Astrocyte of the cerebellum (primary cell): ENCODE measurements at regions not wholly inside any gene's neighbourhood (a gene's known extent, or its start where the extent isn't known, plus 50 kb on each side); places are given as distances from the start of the nearest gene placed in this dataset.

ENCODE experiments used
- DNase-seq: peaks from one replicate; pipeline ENCODE4 v3.0.0-alpha.2; 2011; ENCODE audit warnings: low read depth
- H3K4me3 ChIP-seq: 2 replicates; pipeline ENCODE4 v1.5.1; 2011; ENCODE audit warnings: mild to moderate bottlenecking, low read depth, low read length, moderate library complexity
- CTCF ChIP-seq: IDR thresholded peaks from 2 replicates; pipeline ENCODE4 v1.5.1; 2012; ENCODE audit warnings: low read length, low read depth, moderate library complexity, mild to moderate bottlenecking; ENCODE audit errors: missing control alignments
- in situ Hi-C: cut with HindIII; loops from 2 replicates; pipeline ENCODE4 v1.10.0; 2017; ENCODE audit warnings: low sequenced_read_pairs

- H3K4me3 ChIP-seq, result no peak overlapping the region
- no peak for DNase-seq
- in situ Hi-C loops, result no loop called here
- no peak for TF ChIP-seq CTCF
These were observed 134.8 kb downstream of the OAT start for GRCh38 chr10:124283949-124284250.

DNA sequence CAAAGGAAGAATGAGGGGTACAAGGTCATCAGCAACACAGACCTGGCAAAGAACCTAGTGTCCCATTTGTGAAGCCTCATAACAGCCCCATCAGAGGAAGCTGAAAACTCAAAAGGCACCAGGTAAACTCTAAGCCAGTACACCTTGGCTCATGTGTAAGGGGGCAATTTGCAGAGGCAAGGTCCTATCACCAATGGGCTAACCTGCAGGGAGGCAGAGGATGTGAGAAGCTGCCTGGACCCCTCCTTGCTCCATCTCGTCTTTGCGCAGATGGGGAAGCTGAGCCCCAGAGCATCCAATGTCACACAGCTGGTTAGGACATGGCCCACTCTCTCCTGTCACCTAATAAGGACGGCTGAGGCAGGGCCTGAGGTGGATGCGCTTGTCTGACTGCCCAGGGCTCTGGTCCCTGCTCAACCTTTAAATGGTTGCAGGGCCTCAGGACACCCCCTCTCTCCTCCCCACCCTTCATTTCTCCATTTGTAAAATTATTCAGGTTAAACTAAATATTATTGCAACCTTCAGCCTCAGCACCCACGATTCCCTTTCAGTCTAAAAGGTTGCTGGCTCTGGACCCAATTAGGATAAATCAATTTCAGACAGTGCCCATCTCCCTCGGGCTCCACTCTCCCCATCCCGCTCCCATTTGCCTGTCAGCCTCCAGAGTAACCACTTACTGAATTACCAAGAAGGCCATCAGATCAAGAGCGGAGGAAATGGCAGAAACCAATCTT, 135.3 kb downstream of the OAT start:
- TF ChIP-seq CTCF, result no peak
- H3K4me3 ChIP-seq, result no peak overlapping the region
- in situ Hi-C loops, result no loop called here
- no peak for DNase-seq

DNA sequence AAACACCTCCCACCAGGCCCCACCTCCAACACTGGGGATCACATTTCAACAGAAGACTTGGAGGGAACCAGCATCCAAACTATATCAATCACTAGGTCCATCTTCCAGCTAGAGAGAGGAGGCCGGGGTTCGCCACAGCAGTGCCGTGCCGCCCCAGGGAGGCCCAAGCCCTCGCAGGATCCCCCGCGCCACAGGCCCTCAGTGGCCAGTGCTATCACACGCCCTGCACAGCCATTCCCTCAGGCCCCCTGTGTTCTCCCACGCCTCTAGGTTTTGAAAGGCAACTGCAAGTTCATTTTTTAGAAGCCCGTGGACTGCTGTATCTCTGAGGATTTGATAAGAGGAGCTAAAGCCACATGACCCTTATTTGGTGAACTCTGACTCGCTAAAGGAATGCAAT, 136.4 kb downstream of the OAT start:
- no peak overlapping the region for H3K4me3 ChIP-seq
- in situ Hi-C loops, result no loop called here
- no peak for DNase-seq
- no peak for TF ChIP-seq CTCF

- in situ Hi-C loops, result no loop called here
- no peak for TF ChIP-seq CTCF
- H3K4me3 ChIP-seq, result no peak overlapping the region
- DNase-seq, result no peak
These were observed 137.1 kb downstream of the OAT start for GRCh38 chr10:124281666-124282065.

DNA sequence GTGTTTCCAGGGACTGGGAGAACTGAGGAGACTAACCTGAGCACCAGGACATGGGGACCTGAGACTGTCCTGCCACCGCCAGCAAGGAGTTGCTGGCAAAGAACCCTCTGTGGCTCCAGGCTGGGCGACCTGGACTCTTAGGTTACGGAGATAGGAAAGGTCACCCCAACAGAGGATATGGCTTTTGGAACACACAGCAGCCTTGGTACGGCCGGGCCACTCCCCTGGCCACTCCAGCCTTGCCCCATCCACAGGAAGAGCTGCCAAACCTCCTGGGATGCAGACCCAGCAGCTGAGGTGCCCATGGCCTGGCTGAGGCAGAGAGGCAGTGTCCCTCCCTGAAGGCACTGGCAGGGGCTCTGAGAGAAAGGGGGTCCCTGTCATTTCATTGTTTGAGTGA, 137.8 kb downstream of the OAT start:
- DNase-seq, result no peak
- TF ChIP-seq CTCF, result no peak

DNA sequence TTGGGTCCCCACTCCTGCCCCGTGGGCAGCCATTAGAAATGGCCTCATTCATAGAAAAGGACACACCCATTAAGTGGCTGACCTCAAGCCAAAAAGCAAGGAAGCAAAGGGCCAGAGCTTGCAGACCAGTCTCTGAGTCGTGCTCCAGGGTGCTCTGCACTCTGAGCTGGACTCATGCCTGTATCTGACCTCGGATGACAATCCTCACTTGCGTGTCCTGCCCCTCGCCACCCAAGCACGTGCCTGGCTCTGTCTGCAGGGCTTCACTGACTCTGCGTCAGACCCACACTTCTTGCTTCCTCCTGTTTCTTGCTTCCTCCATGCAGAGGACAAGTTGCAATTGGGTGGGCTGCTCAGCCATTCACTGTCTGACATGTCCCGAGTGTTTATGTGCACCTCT, 138.8 kb downstream of the OAT start:
- no peak overlapping the region for H3K4me3 ChIP-seq
- DNase-seq, result no peak
- in situ Hi-C loops, result no loop called here
- TF ChIP-seq CTCF, result no peak

More for the DNA sequence above, 137.8 kb downstream of the OAT start:
- H3K4me3 ChIP-seq, result no peak overlapping the region
- in situ Hi-C loops, result no loop called here
